GM12891 (cell line): ENCODE measurements at regions not wholly inside any gene's neighbourhood (a gene's known extent, or its start where the extent isn't known, plus 50 kb on each side); places are given as distances from the start of the nearest gene placed in this dataset.

ENCODE experiments used
- PAX5 ChIP-seq: IDR thresholded peaks from 2 replicates; pipeline ENCODE4 v1.6.1; 2011; ENCODE audit warnings: low read length, moderate library complexity, mild to moderate bottlenecking; ENCODE audit not compliant: insufficient read depth, severe bottlenecking
- POLR2A ChIP-seq: IDR thresholded peaks from 2 replicates; pipeline ENCODE4 v1.6.1; 2011; ENCODE audit warnings: low read depth, low read length, control low read depth
- POLR2AphosphoS5 ChIP-seq: IDR thresholded peaks from 2 replicates; pipeline ENCODE4 v1.6.1; 2011; ENCODE audit warnings: low read depth, low read length, control low read depth
- POU2F2 ChIP-seq: IDR thresholded peaks from 2 replicates; pipeline ENCODE4 v1.6.1; 2011; ENCODE audit warnings: low read depth, mild to moderate bottlenecking, control low read depth, low read length, moderate library complexity
- SPI1 ChIP-seq: IDR thresholded peaks from 2 replicates; pipeline ENCODE4 v1.6.1; 2011; ENCODE audit warnings: low read depth, low read length, control low read depth
- TAF1 ChIP-seq: IDR thresholded peaks from 2 replicates; pipeline ENCODE4 v1.6.1; 2011; ENCODE audit warnings: low read depth, low read length, control low read depth

GRCh38 chr4:15318621-15319348, 109.0 kb upstream of the C1QTNF7 start:
- TF ChIP-seq POLR2AphosphoS5 (no peak), POLR2A (no peak), POU2F2 (no peak), TAF1 (no peak), SPI1 (no peak), PAX5 (no peak)
